Esophagus squamous epithelium (tissue), 4 donors: ENCODE measurements at regions not wholly inside any gene's neighbourhood (a gene's known extent, or its start where the extent isn't known, plus 50 kb on each side); places are given as distances from the start of the nearest gene placed in this dataset.

ENCODE experiments used
- CTCF ChIP-seq, 6 experiments: fragments of 450-650 bp in 4 of 6; fragments of 200-600 bp in 2 of 6; sonication (generic) in 2 of 6; IDR thresholded peaks; one replicate each; pipeline ENCODE4 v1.5.1; 2016 to 2019; ENCODE audit warnings: antibody characterized with exemption in 6 of 6, mild to moderate bottlenecking in 4 of 6, moderate library complexity in 4 of 6
- POLR2A ChIP-seq, 4 donors: fragments of 450-650 bp; IDR thresholded peaks; one replicate each; pipeline ENCODE4 v1.6.1; 2017; ENCODE audit warnings: antibody characterized with exemption in 4 of 4, mild to moderate bottlenecking in 4 of 4, moderate library complexity in 3 of 4

DNA sequence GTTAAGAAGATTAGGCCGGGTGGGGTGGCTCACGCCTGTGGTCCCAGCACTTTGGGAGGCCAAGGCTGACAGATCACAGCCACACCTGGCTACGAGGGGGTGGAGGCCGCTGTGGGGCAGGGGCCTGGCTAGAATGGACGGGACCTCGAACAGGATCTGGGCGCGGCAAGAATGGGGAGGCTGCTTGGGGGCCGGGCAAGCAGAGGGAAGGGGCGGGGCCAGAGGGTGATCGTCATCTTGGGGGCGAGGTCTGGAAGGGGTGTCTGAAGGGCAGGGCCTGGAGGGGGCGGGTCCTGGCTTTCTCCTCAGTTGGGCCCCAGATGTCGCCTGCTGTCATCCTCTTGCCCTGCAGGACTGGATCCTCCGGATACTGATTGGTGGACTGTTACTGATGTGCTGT is 57.3 kb upstream of the ENPEP start:
- TF ChIP-seq CTCF (IDR thresholded peaks at IDR 0.05) (no peak), POLR2A (IDR thresholded peaks at IDR 0.05) (no peak)
